ENCODE measurements at regions not wholly inside any gene's neighbourhood (a gene's known extent, or its start where the extent isn't known, plus 50 kb on each side); places are given as distances from the start of the nearest gene placed in this dataset.
"Not testable (repeated sequence)": the region's sequence is repeated elsewhere in the genome, so short reads cannot be mapped to it uniquely, and the experiment has no call there.

- FAIRE-seq (no peak), DNase-seq (ENCODE audit: insufficient read length, low spot score) (no peak)
- no peak for TF ChIP-seq CTCF (IDR thresholded peaks at IDR 0.05; ENCODE audit: insufficient read depth, missing control alignments)
These were observed 1869.8 kb upstream of the PCDH20 start for GRCh38 chr13:63285426-63285825.

- DNase-seq (ENCODE audit: insufficient read length, low spot score) (no peak), FAIRE-seq (no peak)
- TF ChIP-seq CTCF (IDR thresholded peaks at IDR 0.05; ENCODE audit: insufficient read depth, missing control alignments), result no peak
These were observed 1863.5 kb upstream of the PCDH20 start for GRCh38 chr13:63279136-63279535.

- FAIRE-seq, result no peak
- no peak for TF ChIP-seq CTCF (IDR thresholded peaks at IDR 0.05; ENCODE audit: insufficient read depth, missing control alignments)
- no peak for DNase-seq (ENCODE audit: insufficient read length, low spot score)
These were observed 1859.1 kb upstream of the PCDH20 start for GRCh38 chr13:63274772-63275171.

- FAIRE-seq, result no peak
These were observed 1834.0 kb upstream of the PCDH20 start for GRCh38 chr13:63249411-63250187.

GRCh38 chr13:63236667-63237396 is 1821.2 kb upstream of the PCDH20 start:
- FAIRE-seq, result not testable (repeated sequence)

More at GRCh38 chr13:63249411-63250187, 1834.0 kb upstream of the PCDH20 start:
- DNase-seq (ENCODE audit: insufficient read length, low spot score), result no peak
- no peak for TF ChIP-seq CTCF (IDR thresholded peaks at IDR 0.05; ENCODE audit: insufficient read depth, missing control alignments)

GRCh38 chr13:63218596-63218995 is 1802.9 kb upstream of the PCDH20 start:
- DNase-seq (ENCODE audit: insufficient read length, low spot score); FAIRE-seq: not testable (repeated sequence)

More at GRCh38 chr13:63236667-63237396, 1821.2 kb upstream of the PCDH20 start:
- DNase-seq (ENCODE audit: insufficient read length, low spot score), result not testable (repeated sequence)

GRCh38 chr13:63209330-63210017 is 1793.8 kb upstream of the PCDH20 start:
- DNase-seq (ENCODE audit: insufficient read length, low spot score) (no peak), FAIRE-seq (no peak)
- TF ChIP-seq CTCF (IDR thresholded peaks at IDR 0.05; ENCODE audit: insufficient read depth, missing control alignments), result no peak

GRCh38 chr13:63208826-63209225 is 1793.2 kb upstream of the PCDH20 start:
- FAIRE-seq (no peak), DNase-seq (ENCODE audit: insufficient read length, low spot score) (no peak)

More at GRCh38 chr13:63208826-63209225, 1793.2 kb upstream of the PCDH20 start:
- no peak for TF ChIP-seq CTCF (IDR thresholded peaks at IDR 0.05; ENCODE audit: insufficient read depth, missing control alignments)
